GM13976 (cell line): ENCODE measurements at regions not wholly inside any gene's neighbourhood (a gene's known extent, or its start where the extent isn't known, plus 50 kb on each side); places are given as distances from the start of the nearest gene placed in this dataset.

Source experiments
- DNase-seq: peaks from one replicate; pipeline ENCODE4 v3.0.0; 2012; ENCODE audit warnings: low spot score
- CTCF ChIP-seq: IDR thresholded peaks from 2 replicates; pipeline ENCODE4 v1.5.1; 2012; ENCODE audit warnings: borderline replicate concordance, mild to moderate bottlenecking; ENCODE audit not compliant: insufficient read depth; ENCODE audit errors: extremely low read depth, missing control alignments, control extremely low read depth
- in situ Hi-C: fragments of 300-500 bp; cut with MboI; formaldehyde crosslinking; loops from one replicate; pipeline ENCODE4 v1.12.0; 2022; ENCODE audit warnings: low sequenced_read_pairs, mixed read lengths, inconsistent platforms; ENCODE audit not compliant: unreplicated experiment

- no peak for DNase-seq
- no peak for TF ChIP-seq CTCF
- in situ Hi-C loops: loop anchor here (25.0 kb wide), 1 partner anchor 393 kb away; no protein-coding TSS in a partner anchor
These were observed 172.1 kb downstream of the BMP7 start for GRCh38 chr20:57094252-57094891.

GRCh38 chr20:57094991-57095390 lies 171.4 kb downstream of the BMP7 start:
- no peak for TF ChIP-seq CTCF
- in situ Hi-C loops: loop anchor here (25.0 kb wide), 1 partner anchor 392 kb away; no protein-coding TSS in a partner anchor
- no peak for DNase-seq

- DNase-seq: no peak
- in situ Hi-C loops: loop anchor here (25.0 kb wide), 1 partner anchor 392 kb away; no protein-coding TSS in a partner anchor
- no peak for TF ChIP-seq CTCF
These were observed 171.0 kb downstream of the BMP7 start for GRCh38 chr20:57095426-57095825.

- in situ Hi-C loops: loop anchor here (25.0 kb wide), 1 partner anchor 390 kb away; no protein-coding TSS in a partner anchor
- DNase-seq: no peak
- no peak for TF ChIP-seq CTCF
These were observed 169.1 kb downstream of the BMP7 start for GRCh38 chr20:57097245-57097915.

GRCh38 chr20:57102160-57102559 lies 164.3 kb downstream of the BMP7 start:
- no peak for TF ChIP-seq CTCF
- in situ Hi-C loops: no loop called here
- DNase-seq: no peak

- no peak for TF ChIP-seq CTCF
- no peak for DNase-seq
- in situ Hi-C loops: no loop called here
These were observed 163.9 kb downstream of the BMP7 start for GRCh38 chr20:57102566-57102965.
